Endodermal cell (in vitro differentiated cells): ENCODE measurements at regions not wholly inside any gene's neighbourhood (a gene's known extent, or its start where the extent isn't known, plus 50 kb on each side); places are given as distances from the start of the nearest gene placed in this dataset.

Experiments
- DNase-seq: peaks from one replicate; pipeline ENCODE4 v3.0.0-alpha.2; 2017
- H3K27ac ChIP-seq: 2 replicates; pipeline ENCODE4 v1.5.1; 2013; ENCODE audit warnings: mild to moderate bottlenecking, low read depth, low read length, moderate library complexity
- H3K27me3 ChIP-seq: 2 replicates; pipeline ENCODE4 v1.6.1; 2013; ENCODE audit warnings: mild to moderate bottlenecking, low read length, moderate library complexity; ENCODE audit not compliant: insufficient read depth, control insufficient read depth, poor library complexity, severe bottlenecking
- H3K36me3 ChIP-seq: 2 replicates; pipeline ENCODE4 v1.7.0; 2013; ENCODE audit warnings: mild to moderate bottlenecking, low read length, moderate library complexity; ENCODE audit not compliant: control insufficient read depth, insufficient read depth
- H3K4me1 ChIP-seq: one replicate; pipeline ENCODE4 v1.7.0; 2013; ENCODE audit warnings: low read length; ENCODE audit not compliant: control insufficient read depth, insufficient read depth
- H3K4me3 ChIP-seq: 2 replicates; pipeline ENCODE4 v1.5.1; 2013; ENCODE audit warnings: mild to moderate bottlenecking, low read length, moderate library complexity
- H3K9ac ChIP-seq: 2 replicates; pipeline ENCODE4 v1.6.1; 2013; ENCODE audit warnings: mild to moderate bottlenecking, low read length, moderate library complexity; ENCODE audit not compliant: poor library complexity, severe bottlenecking; ENCODE audit errors: extremely low read depth
- H3K9me3 ChIP-seq: 2 replicates; pipeline ENCODE4 v1.6.1; 2013; ENCODE audit warnings: mild to moderate bottlenecking, low read length, moderate library complexity; ENCODE audit not compliant: control insufficient read depth
- H3K27ac Mint-ChIP-seq: 2 replicates; pipeline ENCODE4 v1.8.0; 2020; ENCODE audit warnings: mixed read lengths
- H3K27me3 Mint-ChIP-seq: 2 replicates; pipeline ENCODE4 v1.8.0; 2021; ENCODE audit warnings: mild to moderate bottlenecking, mixed read lengths; ENCODE audit not compliant: insufficient read depth
- H3K36me3 Mint-ChIP-seq: 2 replicates; pipeline ENCODE4 v1.8.0; 2020; ENCODE audit warnings: low read depth, mixed read lengths
- H3K4me1 Mint-ChIP-seq: 2 replicates; pipeline ENCODE4 v1.8.0; 2020; ENCODE audit warnings: mixed read lengths
- H3K4me3 Mint-ChIP-seq: 2 replicates; pipeline ENCODE4 v1.8.0; 2020; ENCODE audit warnings: mild to moderate bottlenecking, moderate library complexity, mixed read lengths
- H3K9me3 Mint-ChIP-seq: 2 replicates; pipeline ENCODE4 v1.8.0; 2020; ENCODE audit warnings: mild to moderate bottlenecking, mixed read lengths
- CTCF ChIP-seq: fragments of 200-600 bp; sonication (generic); conservative IDR thresholded peaks from 2 replicates; pipeline ENCODE4 v1.5.0; 2021; ENCODE audit warnings: antibody characterized with exemption, mild to moderate bottlenecking
- WGBS, 2 experiments: methylation state at CpG; one replicate each; pipeline versions ENCODE4 v1.1.5 to v1.1.7; 2013; ENCODE audit warnings: missing lambda C conversion rate in 2 of 2, mixed read lengths in 1 of 2; ENCODE audit not compliant: insufficient coverage in 1 of 2, insufficient read length in 1 of 2; 5-methylcytosine and 5-hydroxymethylcytosine counted together

- WGBS, 2 experiments = 99 to 100% methylated on average over 3 of the region's 3 CpGs
- no peak overlapping the region for H3K4me3 ChIP-seq
- H3K4me1 ChIP-seq = no peaks in the 10 kb centered on the region
- no peak for DNase-seq
- H3K36me3 ChIP-seq = no peaks in the 10 kb centered on the region
- no peaks in the 10 kb centered on the region for H3K27me3 ChIP-seq
- no peak overlapping the region for H3K4me3 Mint-ChIP-seq
- H3K27ac ChIP-seq = no peak overlapping the region
- TF ChIP-seq CTCF = no peak
- H3K9me3 Mint-ChIP-seq = no peaks in the 10 kb centered on the region
- no peaks in the 10 kb centered on the region for H3K4me1 Mint-ChIP-seq
- no peaks in the 10 kb centered on the region for H3K27me3 Mint-ChIP-seq
- H3K36me3 Mint-ChIP-seq = no peaks in the 10 kb centered on the region
- H3K27ac Mint-ChIP-seq = no peak overlapping the region
- H3K9me3 ChIP-seq = no peaks in the 10 kb centered on the region
- H3K9ac ChIP-seq = no peak overlapping the region
Measured at GRCh38 chr3:160055659-160056058, 67.0 kb downstream of the IL12A start.

- Histone ChIP-seq H3K9me3 (no peaks in the 10 kb centered on the region), H3K4me3 (no peak overlapping the region), H3K9ac (no peak overlapping the region), H3K27ac (no peak overlapping the region), H3K4me1 (no peaks in the 10 kb centered on the region), H3K36me3 (no peaks in the 10 kb centered on the region), H3K27me3 (no peaks in the 10 kb centered on the region)
- Mint-ChIP-seq H3K27me3 (no peaks in the 10 kb centered on the region), H3K4me1 (no peaks in the 10 kb centered on the region), H3K36me3 (no peaks in the 10 kb centered on the region), H3K9me3 (peaks cover 8% of the 10 kb centered on the region), H3K27ac (no peak overlapping the region), H3K4me3 (no peak overlapping the region)
- WGBS, 2 experiments = 89 to 92% methylated on average over 1 to 2 of the region's 2 CpGs
- no peak for DNase-seq
- TF ChIP-seq CTCF = no peak
Measured at GRCh38 chr3:160057331-160057730, 68.7 kb downstream of the IL12A start.

- no peaks in the 10 kb centered on the region for H3K9me3 ChIP-seq
- 90 to 94% methylated on average over 13 to 31 of the region's 32 CpGs for WGBS, 2 experiments
- Mint-ChIP-seq H3K4me1 (no peaks in the 10 kb centered on the region), H3K27ac (no peak overlapping the region), H3K36me3 (no peaks in the 10 kb centered on the region), H3K27me3 (no peaks in the 10 kb centered on the region), H3K4me3 (no peak overlapping the region), H3K9me3 (peaks cover 8% of the 10 kb centered on the region)
- no peak overlapping the region for H3K9ac ChIP-seq
- TF ChIP-seq CTCF = no peak
- no peaks in the 10 kb centered on the region for H3K36me3 ChIP-seq
- H3K27me3 ChIP-seq = no peaks in the 10 kb centered on the region
- no peak overlapping the region for H3K4me3 ChIP-seq
- no peak for DNase-seq
- no peak overlapping the region for H3K27ac ChIP-seq
- H3K4me1 ChIP-seq = no peaks in the 10 kb centered on the region
Measured at GRCh38 chr3:160060409-160061027, 71.9 kb downstream of the IL12A start.
